ENCODE measurements at regions not wholly inside any gene's neighbourhood (a gene's known extent, or its start where the extent isn't known, plus 50 kb on each side); places are given as distances from the start of the nearest gene placed in this dataset.

- no peak for TF ChIP-seq CTCF (IDR thresholded peaks at IDR 0.05; ENCODE audit: unreplicated experiment)
- no peaks in the 10 kb centered on the region for H3K9me3 Mint-ChIP-seq (ENCODE audit: unreplicated experiment)
- H3K4me1 Mint-ChIP-seq (ENCODE audit: insufficient read depth, unreplicated experiment): no peaks in the 10 kb centered on the region
- DNase-seq (ENCODE audit: unreplicated experiment): no peak
- no peak overlapping the region for H3K27ac Mint-ChIP-seq (ENCODE audit: low read depth, unreplicated experiment)
- CTCF ChIA-PET: no interaction called here
- POLR2A ChIA-PET: no interaction called here
- intact Hi-C loops (cut with micrococcal nuclease): no loop called here
- H3K27me3 Mint-ChIP-seq (ENCODE audit: insufficient read depth, unreplicated experiment): peaks cover 79% of the 10 kb centered on the region
- H3K4me3 Mint-ChIP-seq (ENCODE audit: unreplicated experiment): no peak overlapping the region
- no TSS peak for BruUV-seq (replicated peaks)
- no peaks in the 10 kb centered on the region for H3K36me3 Mint-ChIP-seq (ENCODE audit: insufficient read depth, unreplicated experiment)
Measured at GRCh38 chr14:99342906-99343305, 70.9 kb upstream of the BCL11B start.

GRCh38 chr14:99342204-99342603, 70.2 kb upstream of the BCL11B start:
- intact Hi-C loops (cut with micrococcal nuclease): no loop called here
- H3K4me1 Mint-ChIP-seq (ENCODE audit: insufficient read depth, unreplicated experiment): no peaks in the 10 kb centered on the region
- CTCF ChIA-PET: interaction anchor here (0.7 kb wide), 1 partner anchor 45 kb away, joined by 4 read pairs; no protein-coding TSS in a partner anchor
- H3K27me3 Mint-ChIP-seq (ENCODE audit: insufficient read depth, unreplicated experiment): peaks cover 79% of the 10 kb centered on the region
- POLR2A ChIA-PET: no interaction called here
- no peak for TF ChIP-seq CTCF (IDR thresholded peaks at IDR 0.05; ENCODE audit: unreplicated experiment)
- DNase-seq (ENCODE audit: unreplicated experiment): no peak
- BruUV-seq (replicated peaks): no TSS peak
- H3K9me3 Mint-ChIP-seq (ENCODE audit: unreplicated experiment): no peaks in the 10 kb centered on the region
- no peak overlapping the region for H3K4me3 Mint-ChIP-seq (ENCODE audit: unreplicated experiment)
- no peaks in the 10 kb centered on the region for H3K36me3 Mint-ChIP-seq (ENCODE audit: insufficient read depth, unreplicated experiment)
- H3K27ac Mint-ChIP-seq (ENCODE audit: low read depth, unreplicated experiment): no peak overlapping the region

- H3K4me1 Mint-ChIP-seq (ENCODE audit: insufficient read depth, unreplicated experiment): no peaks in the 10 kb centered on the region
- no peak overlapping the region for H3K4me3 Mint-ChIP-seq (ENCODE audit: unreplicated experiment)
- H3K27ac Mint-ChIP-seq (ENCODE audit: low read depth, unreplicated experiment): no peak overlapping the region
- no peak for DNase-seq (ENCODE audit: unreplicated experiment)
- ChIA-PET POLR2A (no interaction called here), CTCF (interaction anchor here (0.7 kb wide), 1 partner anchor 19 kb away, joined by 3 read pairs; no protein-coding TSS in a partner anchor)
- no peak for TF ChIP-seq CTCF (IDR thresholded peaks at IDR 0.05; ENCODE audit: unreplicated experiment)
- H3K36me3 Mint-ChIP-seq (ENCODE audit: insufficient read depth, unreplicated experiment): no peaks in the 10 kb centered on the region
- H3K9me3 Mint-ChIP-seq (ENCODE audit: unreplicated experiment): no peaks in the 10 kb centered on the region
- H3K27me3 Mint-ChIP-seq (ENCODE audit: insufficient read depth, unreplicated experiment): peaks cover 66% of the 10 kb centered on the region
- no TSS peak for BruUV-seq (replicated peaks)
- intact Hi-C loops (cut with micrococcal nuclease): no loop called here
Measured at GRCh38 chr14:99339551-99339950, 67.6 kb upstream of the BCL11B start.

- TF ChIP-seq CTCF (IDR thresholded peaks at IDR 0.05; ENCODE audit: unreplicated experiment): no peak
- no peak overlapping the region for H3K27ac Mint-ChIP-seq (ENCODE audit: low read depth, unreplicated experiment)
- no peaks in the 10 kb centered on the region for H3K4me1 Mint-ChIP-seq (ENCODE audit: insufficient read depth, unreplicated experiment)
- BruUV-seq (replicated peaks): no TSS peak
- H3K27me3 Mint-ChIP-seq (ENCODE audit: insufficient read depth, unreplicated experiment): peaks cover 61% of the 10 kb centered on the region
- H3K4me3 Mint-ChIP-seq (ENCODE audit: unreplicated experiment): no peak overlapping the region
- no peaks in the 10 kb centered on the region for H3K36me3 Mint-ChIP-seq (ENCODE audit: insufficient read depth, unreplicated experiment)
- no peak for DNase-seq (ENCODE audit: unreplicated experiment)
- no peaks in the 10 kb centered on the region for H3K9me3 Mint-ChIP-seq (ENCODE audit: unreplicated experiment)
- intact Hi-C loops (cut with micrococcal nuclease): no loop called here
- CTCF ChIA-PET: interaction anchor here (0.7 kb wide), 2 partner anchors 54 to 103 kb away, joined by 3 to 5 read pairs; no protein-coding TSS in a partner anchor
- POLR2A ChIA-PET: no interaction called here
Measured at GRCh38 chr14:99338313-99338712, 66.3 kb upstream of the BCL11B start.
